Cardiac fibroblast (primary cell): ENCODE measurements at regions not wholly inside any gene's neighbourhood (a gene's known extent, or its start where the extent isn't known, plus 50 kb on each side); places are given as distances from the start of the nearest gene placed in this dataset.

ENCODE experiments used
- DNase-seq, 2 donors: peaks; one replicate each; pipeline versions ENCODE4 v3.0.0 to v3.0.0-alpha.2; 2010; ENCODE audit warnings: low read depth in 2 of 2
- H3K4me3 ChIP-seq, 2 donors: replicated peaks in 1 of 2; 1 replicate in 1 of 2; 2 replicates in 1 of 2; pipeline ENCODE4 v1.5.1; 2011; ENCODE audit warnings: low read depth in 2 of 2, low read length in 2 of 2, mild to moderate bottlenecking in 2 of 2, moderate library complexity in 1 of 2
- TF ChIP-seq, protein P1 (sequence below): IDR thresholded peaks from one replicate; pipeline ENCODE4 v1.5.1; 2011; ENCODE audit warnings: low read depth, mild to moderate bottlenecking, low read length, inconsistent platforms

DNA sequence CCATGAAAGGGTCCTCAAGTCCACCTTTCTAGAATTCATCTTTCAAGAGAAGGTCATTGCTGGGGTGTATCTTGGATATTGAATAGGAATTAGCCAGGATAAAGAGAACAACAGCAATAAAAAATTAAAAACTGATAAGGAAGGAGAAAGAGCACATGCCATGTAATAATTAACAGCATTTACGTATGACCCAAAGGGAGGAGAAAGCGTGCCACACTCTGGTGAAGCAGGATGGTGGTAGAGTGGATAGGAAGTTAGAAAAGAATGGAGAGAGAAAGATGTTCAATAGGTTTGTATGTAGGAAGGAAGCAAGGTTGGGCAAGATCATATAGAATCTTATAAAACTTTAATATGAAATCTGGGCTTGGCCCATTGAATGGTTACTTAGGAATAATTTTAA is 751.5 kb downstream of the MAT2B start:
- TF ChIP-seq, protein P1, sequence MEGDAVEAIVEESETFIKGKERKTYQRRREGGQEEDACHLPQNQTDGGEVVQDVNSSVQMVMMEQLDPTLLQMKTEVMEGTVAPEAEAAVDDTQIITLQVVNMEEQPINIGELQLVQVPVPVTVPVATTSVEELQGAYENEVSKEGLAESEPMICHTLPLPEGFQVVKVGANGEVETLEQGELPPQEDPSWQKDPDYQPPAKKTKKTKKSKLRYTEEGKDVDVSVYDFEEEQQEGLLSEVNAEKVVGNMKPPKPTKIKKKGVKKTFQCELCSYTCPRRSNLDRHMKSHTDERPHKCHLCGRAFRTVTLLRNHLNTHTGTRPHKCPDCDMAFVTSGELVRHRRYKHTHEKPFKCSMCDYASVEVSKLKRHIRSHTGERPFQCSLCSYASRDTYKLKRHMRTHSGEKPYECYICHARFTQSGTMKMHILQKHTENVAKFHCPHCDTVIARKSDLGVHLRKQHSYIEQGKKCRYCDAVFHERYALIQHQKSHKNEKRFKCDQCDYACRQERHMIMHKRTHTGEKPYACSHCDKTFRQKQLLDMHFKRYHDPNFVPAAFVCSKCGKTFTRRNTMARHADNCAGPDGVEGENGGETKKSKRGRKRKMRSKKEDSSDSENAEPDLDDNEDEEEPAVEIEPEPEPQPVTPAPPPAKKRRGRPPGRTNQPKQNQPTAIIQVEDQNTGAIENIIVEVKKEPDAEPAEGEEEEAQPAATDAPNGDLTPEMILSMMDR, result no peak
- no peak for DNase-seq
- no peak overlapping the region for H3K4me3 ChIP-seq

DNA sequence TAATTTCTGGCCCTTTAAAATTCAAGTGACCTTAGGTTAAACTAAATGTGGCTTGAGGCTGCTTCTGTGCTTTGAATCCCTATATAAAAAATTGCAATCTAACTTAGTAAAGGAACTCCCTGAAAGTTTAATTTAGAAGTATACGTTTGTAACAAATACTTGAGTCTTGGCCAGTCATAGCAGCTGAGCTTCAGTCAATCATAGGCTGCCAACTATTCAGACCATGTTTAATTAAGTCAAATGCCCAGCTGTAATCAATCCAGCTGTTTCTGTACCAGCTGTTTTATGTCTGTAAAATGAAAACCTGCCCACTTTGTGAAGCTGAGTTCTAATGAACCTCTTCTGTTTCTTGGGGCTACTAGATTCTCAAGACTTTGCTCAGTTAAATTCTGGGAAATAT is 760.1 kb downstream of the MAT2B start:
- H3K4me3 ChIP-seq, result no peak overlapping the region
- TF ChIP-seq, protein P1, result no peak

DNA sequence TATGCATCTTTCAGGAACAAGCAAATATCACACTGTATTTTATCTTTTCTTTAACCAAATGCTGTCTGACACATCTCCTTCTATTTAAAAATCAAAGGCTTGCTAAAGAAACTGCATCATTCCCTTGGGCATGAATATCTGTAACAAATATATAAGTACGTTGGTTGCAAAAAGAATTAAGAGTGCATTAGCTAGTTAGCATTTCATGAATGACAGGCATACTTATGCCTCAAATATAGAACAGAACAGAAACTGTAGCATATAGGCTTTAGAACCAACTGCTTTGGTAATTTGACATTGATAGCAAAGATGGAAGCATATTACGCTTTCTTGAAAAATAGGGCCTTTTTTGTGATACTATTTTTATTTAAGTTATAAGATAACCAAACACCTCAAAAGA is 761.2 kb downstream of the MAT2B start:
- TF ChIP-seq, protein P1, result no peak
- no peak for DNase-seq
- H3K4me3 ChIP-seq, result no peak overlapping the region

More for the DNA sequence above, 760.1 kb downstream of the MAT2B start:
- no peak for DNase-seq

DNA sequence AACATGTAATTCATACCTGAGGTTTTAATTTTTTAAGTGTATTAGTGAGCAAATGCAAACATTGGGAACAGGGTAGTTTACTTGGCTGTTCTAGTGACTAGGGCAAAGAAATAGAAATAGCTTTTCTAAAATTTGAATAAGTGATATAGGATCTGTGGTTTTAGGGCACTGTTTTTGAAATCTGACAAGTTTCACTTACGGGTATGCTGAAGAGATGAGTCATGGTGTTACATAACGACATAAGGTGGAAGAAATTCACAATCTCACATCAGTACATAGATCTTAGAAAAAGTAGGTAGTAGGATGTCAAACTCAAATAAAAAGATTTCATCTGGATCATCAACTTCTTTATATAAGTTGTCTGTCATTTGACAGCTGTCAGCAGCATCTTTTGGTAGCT is 772.3 kb downstream of the MAT2B start:
- TF ChIP-seq, protein P1, result no peak
- no peak overlapping the region for H3K4me3 ChIP-seq
- peak; percentile 23 to 61 for DNase-seq

DNA sequence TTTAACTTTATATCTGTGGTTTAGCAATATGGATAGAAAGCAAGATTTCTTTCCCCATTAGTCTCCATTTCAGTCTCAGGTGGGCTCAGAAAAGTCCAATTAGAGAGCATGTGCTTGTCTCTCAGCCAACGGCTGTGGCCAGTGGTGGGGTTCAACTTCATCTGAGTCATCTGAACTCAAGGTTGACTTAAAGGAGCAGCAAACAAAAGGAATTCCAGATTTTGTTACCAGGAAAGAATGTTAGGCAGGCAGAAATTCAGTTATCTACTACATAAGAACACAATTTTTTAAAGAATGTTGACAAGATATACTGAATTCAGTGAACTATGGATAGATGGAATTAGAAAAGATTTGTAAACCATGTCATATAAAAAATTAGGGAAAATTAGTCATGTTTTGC is 784.1 kb downstream of the MAT2B start:
- H3K4me3 ChIP-seq, result no peak overlapping the region
- TF ChIP-seq, protein P1, result no peak
- peak in 1 of 2 donors; percentile 3 for DNase-seq

DNA sequence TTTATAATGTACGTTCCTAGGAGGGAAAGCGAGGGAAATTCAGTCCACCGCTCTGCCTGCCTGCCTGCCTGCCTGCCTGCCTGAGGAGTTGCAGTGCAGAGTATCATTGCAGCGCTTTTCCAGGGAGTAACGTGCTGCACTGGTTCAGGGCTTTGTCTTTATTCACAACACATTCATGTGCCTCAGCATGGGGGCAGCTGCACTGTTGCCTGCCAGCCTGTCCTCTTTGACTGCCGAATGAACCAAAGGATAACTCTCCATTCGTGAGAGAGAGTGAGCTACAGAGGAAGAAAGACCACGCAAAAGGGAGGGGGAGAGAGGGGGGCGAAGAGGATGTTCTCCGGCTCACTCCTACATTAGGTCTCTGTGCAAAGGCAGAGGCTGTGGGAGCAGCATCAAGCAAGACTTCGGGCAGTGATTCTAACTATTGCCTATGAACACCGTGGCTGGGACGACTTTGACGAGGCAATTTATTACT is 791.2 kb downstream of the MAT2B start:
- peak; percentile 31 to 43 for DNase-seq
- peak overlapping the region; percentile 21 to 42 for H3K4me3 ChIP-seq
- TF ChIP-seq, protein P1, result no peak

DNA sequence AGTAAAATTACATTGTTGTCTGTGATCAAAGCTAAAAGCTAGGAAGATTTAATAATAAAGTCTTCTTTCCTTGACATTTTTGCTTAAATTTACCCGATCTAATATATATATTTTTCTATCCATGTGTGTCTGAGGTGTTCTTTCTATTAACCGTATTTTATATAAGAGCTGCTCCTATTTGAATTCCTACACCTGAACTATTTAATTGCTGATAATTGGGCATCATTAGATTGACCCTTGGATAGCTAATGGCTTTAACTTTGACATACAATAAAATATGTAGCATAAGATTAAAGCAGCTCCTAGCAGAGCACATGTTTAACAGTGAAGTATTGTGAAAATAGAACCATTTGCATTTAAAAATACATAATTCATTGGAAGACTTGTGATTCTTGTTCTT is 792.7 kb downstream of the MAT2B start:
- TF ChIP-seq, protein P1, result no peak
- no peak overlapping the region for H3K4me3 ChIP-seq
- no peak for DNase-seq
